Naive thymus-derived CD8-positive, alpha-beta T cell (primary cell): ENCODE measurements at regions not wholly inside any gene's neighbourhood (a gene's known extent, or its start where the extent isn't known, plus 50 kb on each side); places are given as distances from the start of the nearest gene placed in this dataset.
"Not testable (repeated sequence)": the region's sequence is repeated elsewhere in the genome, so short reads cannot be mapped to it uniquely, and the experiment has no call there.

Experiments used
- ATAC-seq, 2 donors: fragments of 150-1000 bp; cut with Tn5 transposase in 1 of 2; sonication (Bioruptor Pico), chemical (Tn5 transposase) in 1 of 2; 1 replicate in 1 of 2; 2 replicates in 1 of 2; pipeline ENCODE4 v1.10.0; 2021; ENCODE audit warnings: mild to moderate bottlenecking in 2 of 2, moderate library complexity in 2 of 2
- POLR2A ChIA-PET: fragments of 350-600 bp; sonication (Branson Sonifier 250); formaldehyde crosslinking; loops from one replicate; lab custom pipeline; 2021; ENCODE audit warnings: antibody characterized with exemption; lab: Charles Lee
- DNase-seq, 10 donors: peaks; one replicate each; pipeline versions ENCODE4 v3.0.0 to v3.0.0-alpha.2; 2020 to 2022
- H3K27ac Mint-ChIP-seq, 10 donors: one replicate each; pipeline ENCODE4 v1.8.0; 2020 to 2022; ENCODE audit warnings: mild to moderate bottlenecking in 10 of 10, mixed read lengths in 10 of 10, moderate library complexity in 4 of 10, inconsistent platforms in 1 of 10
- H3K27me3 Mint-ChIP-seq, 5 donors: one replicate each; pipeline ENCODE4 v1.8.0; 2021 to 2022; ENCODE audit warnings: mixed read lengths in 5 of 5
- H3K36me3 Mint-ChIP-seq, 3 donors: one replicate each; pipeline ENCODE4 v1.8.0; 2020 to 2022; ENCODE audit warnings: mixed read lengths in 3 of 3, mild to moderate bottlenecking in 2 of 3, inconsistent platforms in 1 of 3
- H3K4me1 Mint-ChIP-seq, 4 donors: one replicate each; pipeline ENCODE4 v1.8.0; 2021 to 2022; ENCODE audit warnings: mixed read lengths in 4 of 4
- H3K4me3 Mint-ChIP-seq, 10 donors: one replicate each; pipeline ENCODE4 v1.8.0; 2020 to 2022; ENCODE audit warnings: mild to moderate bottlenecking in 10 of 10, mixed read lengths in 10 of 10, moderate library complexity in 6 of 10, inconsistent platforms in 1 of 10
- H3K9me3 Mint-ChIP-seq, 9 donors: one replicate each; pipeline ENCODE4 v1.8.0; 2020 to 2022; ENCODE audit warnings: mixed read lengths in 9 of 9, mild to moderate bottlenecking in 3 of 9, inconsistent platforms in 1 of 9, moderate library complexity in 1 of 9

DNA sequence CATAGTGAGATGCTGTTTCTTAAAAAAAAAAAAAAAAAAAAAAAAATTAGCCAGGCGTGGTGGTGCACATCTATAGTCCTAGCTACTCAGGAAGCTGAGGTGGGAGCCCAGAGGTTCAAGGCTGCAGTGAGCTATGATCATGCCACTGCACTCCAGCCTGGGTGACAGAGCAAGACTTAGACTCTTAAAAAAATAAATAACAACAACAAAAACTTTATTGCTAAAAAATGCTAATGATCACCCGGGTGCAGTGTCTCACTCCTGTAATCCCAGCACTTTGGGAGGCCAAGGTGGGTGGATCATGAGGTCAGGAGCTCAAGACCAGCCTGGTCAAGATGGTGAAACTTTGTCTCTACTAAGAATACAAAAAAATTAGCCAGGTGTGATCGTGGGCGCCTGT lies 119.5 kb upstream of the RAB4A start:
- not testable (repeated sequence) for H3K27ac Mint-ChIP-seq, H3K4me3 Mint-ChIP-seq, H3K36me3 Mint-ChIP-seq, ATAC-seq, DNase-seq, H3K9me3 Mint-ChIP-seq
- Mint-ChIP-seq H3K27me3 (peaks cover 0 to 10% (median 7%) of the 10 kb centered on the region in 5 donors), H3K4me1 (peaks cover 12 to 31% (median 24%) of the 10 kb centered on the region in 4 donors)
- POLR2A ChIA-PET = interaction anchor here (0.7 kb wide), 2 partner anchors 89 to 117 kb away, joined by 3 to 5 read pairs; no protein-coding TSS in a partner anchor

DNA sequence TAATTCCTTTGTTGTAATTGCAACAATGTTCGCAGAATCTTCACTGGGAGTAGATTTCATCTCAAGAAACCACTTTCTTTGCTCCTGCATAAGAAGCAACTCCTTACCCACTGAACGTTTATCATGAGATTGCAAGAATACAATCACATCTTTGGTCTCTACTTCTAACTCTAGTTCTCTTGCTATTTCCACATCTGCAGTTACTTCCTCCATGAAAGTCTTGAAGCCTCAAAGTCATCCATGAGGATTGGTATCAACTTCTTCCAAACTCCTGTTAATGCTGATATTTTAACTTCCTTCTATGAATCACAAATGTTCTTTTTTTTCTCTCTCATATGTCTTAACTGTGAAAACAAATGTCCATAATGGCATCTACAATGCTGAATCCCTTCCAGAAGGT lies 118.6 kb upstream of the RAB4A start:
- POLR2A ChIA-PET = interaction anchor here (1.1 kb wide), 1 partner anchor 9 kb away, joined by 3 read pairs; no protein-coding TSS in a partner anchor

DNA sequence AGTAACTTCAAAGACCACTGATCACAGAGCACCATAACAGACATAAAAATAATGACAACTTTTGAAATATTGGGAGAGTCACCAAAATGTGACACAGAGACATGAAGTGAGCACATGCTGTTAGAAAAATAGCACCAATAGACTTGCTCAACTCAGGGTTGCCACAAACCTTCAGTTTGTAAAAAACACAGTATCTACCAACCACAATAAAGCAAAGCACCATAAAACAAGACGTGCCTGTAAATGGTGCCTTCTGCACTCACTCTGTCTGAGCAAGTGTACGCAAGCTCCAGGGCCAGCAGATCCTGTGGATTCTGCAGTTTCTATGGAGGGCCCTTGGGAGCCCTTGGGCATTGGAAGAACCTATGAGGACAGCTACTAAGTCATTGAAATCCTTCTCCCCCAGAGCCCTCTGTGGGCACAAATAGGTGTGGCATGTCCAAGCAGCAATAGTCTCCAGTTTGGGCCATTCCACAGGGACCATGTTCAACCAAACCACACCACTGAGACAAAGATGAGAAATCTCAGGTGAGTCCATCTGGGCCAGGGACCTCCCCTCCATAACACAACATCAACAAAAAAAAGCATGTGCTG lies 116.9 kb upstream of the RAB4A start:
- peak in 3 of 10 donors; percentile 17 to 48 (median 33) for DNase-seq
- H3K36me3 Mint-ChIP-seq = no peaks in the 10 kb centered on the region
- ATAC-seq = no peak

More for the DNA sequence above, 118.6 kb upstream of the RAB4A start:
- ATAC-seq = no peak
- Mint-ChIP-seq H3K4me3 (no peak overlapping the region), H3K9me3 (no peaks in the 10 kb centered on the region), H3K36me3 (no peaks in the 10 kb centered on the region), H3K27ac (no peak overlapping the region), H3K27me3 (peaks cover 0 to 1% (median under 1%) of the 10 kb centered on the region in 5 donors), H3K4me1 (peaks cover 10 to 31% (median 26%) of the 10 kb centered on the region in 4 donors)
- DNase-seq = no peak

DNA sequence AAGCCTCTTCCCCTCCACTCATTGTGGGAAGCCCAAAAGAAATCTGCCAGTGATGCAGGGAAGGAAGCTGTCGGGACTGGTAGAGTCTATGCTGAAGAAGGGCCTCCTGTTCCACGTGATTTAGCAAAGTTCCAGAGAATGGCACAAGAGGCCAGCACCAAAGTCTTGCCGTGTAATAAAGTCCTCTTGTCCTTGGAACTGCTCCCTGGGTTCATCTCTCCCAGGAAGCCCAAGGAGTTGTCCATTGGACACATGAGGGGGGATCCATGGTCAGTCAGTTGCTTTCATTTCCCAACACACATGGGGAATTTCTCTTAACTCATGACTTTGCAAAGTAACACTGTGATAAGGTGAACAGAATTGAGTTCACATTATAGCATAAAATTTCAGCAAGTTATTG lies 116.1 kb upstream of the RAB4A start:
- POLR2A ChIA-PET = no interaction called here
- peak overlapping the region in 4 of 10 donors; percentile 25 to 78 (median 52) for H3K4me3 Mint-ChIP-seq
- H3K36me3 Mint-ChIP-seq = no peaks in the 10 kb centered on the region

More for the DNA sequence above, 116.9 kb upstream of the RAB4A start:
- no peaks in the 10 kb centered on the region for H3K9me3 Mint-ChIP-seq
- H3K27ac Mint-ChIP-seq = peak overlapping the region in 3 of 10 donors; percentile 11 to 90 (median 57)
- H3K27me3 Mint-ChIP-seq = no peaks in the 10 kb centered on the region
- H3K4me3 Mint-ChIP-seq = peak overlapping the region in 2 of 10 donors; percentile 25 to 78
- POLR2A ChIA-PET = interaction anchor here (1.3 kb wide), 1 partner anchor 25 kb away, joined by 3 read pairs; no protein-coding TSS in a partner anchor
- H3K4me1 Mint-ChIP-seq = peaks cover 10 to 31% (median 28%) of the 10 kb centered on the region in 4 donors

DNA sequence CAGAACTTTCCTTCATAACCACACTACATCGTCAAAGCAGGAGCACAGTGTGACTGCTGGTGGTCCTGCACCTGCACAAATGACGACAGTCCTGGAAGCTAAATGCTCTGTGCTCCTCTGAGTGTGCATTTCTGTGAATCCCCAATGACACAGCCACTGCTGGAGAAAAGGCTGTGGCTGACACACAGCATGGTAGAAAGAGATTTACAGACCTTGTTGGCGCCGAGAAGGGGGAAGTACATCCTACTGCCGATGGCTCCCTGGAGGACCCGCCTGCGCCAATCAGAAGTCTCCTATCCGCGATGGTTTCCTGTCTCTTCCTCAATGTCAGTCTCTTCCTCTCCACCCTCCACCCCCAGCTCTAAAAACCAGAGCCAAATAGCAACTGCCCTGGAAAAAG lies 115.4 kb upstream of the RAB4A start:
- POLR2A ChIA-PET = no interaction called here
- Mint-ChIP-seq H3K4me1 (peaks cover 10 to 31% (median 29%) of the 10 kb centered on the region in 4 donors), H3K27me3 (no peaks in the 10 kb centered on the region), H3K27ac (peak overlapping the region in 8 of 10 donors; percentile 19 to 90 (median 58)), H3K9me3 (no peaks in the 10 kb centered on the region), H3K4me3 (peak overlapping the region; percentile 58 to 78 (median 70)), H3K36me3 (no peaks in the 10 kb centered on the region)
- DNase-seq (peak in 5 of 10 donors; percentile 4 to 32 (median 22)), ATAC-seq (peak; percentile 79 to 83)

More for the DNA sequence above, 116.1 kb upstream of the RAB4A start:
- Mint-ChIP-seq H3K9me3 (no peaks in the 10 kb centered on the region), H3K27me3 (no peaks in the 10 kb centered on the region), H3K4me1 (peaks cover 10 to 31% (median 28%) of the 10 kb centered on the region in 4 donors), H3K27ac (peak overlapping the region in 3 of 10 donors; percentile 11 to 90 (median 66))
- DNase-seq (no peak), ATAC-seq (no peak)

DNA sequence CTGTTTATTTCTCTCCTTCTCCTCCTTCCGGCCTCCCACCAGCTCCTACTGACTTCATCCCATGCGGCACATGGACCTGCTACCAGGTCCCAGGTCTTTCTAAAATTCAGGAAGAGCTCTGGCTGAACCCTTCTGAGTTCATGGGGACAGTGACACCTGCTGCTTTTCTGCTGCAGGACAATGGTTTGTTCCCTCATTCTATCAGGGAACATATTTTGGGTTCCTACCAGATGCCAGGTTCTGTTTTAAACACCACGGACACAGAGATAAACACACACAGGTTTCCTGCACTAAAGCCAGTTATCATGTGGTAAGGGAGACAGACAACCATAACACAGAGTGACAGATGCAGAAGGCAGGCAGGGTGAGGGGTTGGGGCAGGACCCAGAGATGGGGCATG lies 114.0 kb upstream of the RAB4A start:
- no peak for DNase-seq
- no peak for ATAC-seq
- Mint-ChIP-seq H3K36me3 (no peaks in the 10 kb centered on the region), H3K4me1 (peaks cover 10 to 30% (median 29%) of the 10 kb centered on the region in 4 donors), H3K27ac (peak overlapping the region in 2 of 10 donors; percentile 40 to 69), H3K9me3 (no peaks in the 10 kb centered on the region), H3K27me3 (no peaks in the 10 kb centered on the region), H3K4me3 (peak overlapping the region in 1 of 10 donors; percentile 24)
- POLR2A ChIA-PET = no interaction called here

DNA sequence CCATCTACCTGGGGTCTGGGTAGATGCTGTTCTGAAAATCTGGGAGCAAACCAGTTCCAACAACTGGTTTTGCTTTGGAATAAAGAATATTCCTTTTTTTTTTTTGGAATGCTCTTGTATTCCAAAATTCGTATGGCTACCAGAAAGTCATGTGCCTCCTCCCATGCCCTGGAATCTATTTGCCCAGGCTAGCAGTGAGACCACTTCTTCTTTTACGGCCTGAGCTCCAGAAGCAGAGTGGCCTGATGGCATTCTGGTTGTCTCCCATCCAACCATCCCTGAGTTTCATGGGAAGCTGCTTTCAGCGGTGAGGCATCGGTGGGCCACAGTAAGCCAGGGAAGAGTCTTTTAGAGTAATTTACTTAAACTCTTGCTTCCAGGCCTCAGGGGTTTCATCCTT lies 113.4 kb upstream of the RAB4A start:
- DNase-seq (no peak), ATAC-seq (no peak)
- Mint-ChIP-seq H3K9me3 (no peaks in the 10 kb centered on the region), H3K36me3 (no peaks in the 10 kb centered on the region), H3K4me3 (no peak overlapping the region), H3K27me3 (no peaks in the 10 kb centered on the region), H3K27ac (no peak overlapping the region), H3K4me1 (peaks cover 10 to 29% (median 29%) of the 10 kb centered on the region in 4 donors)
- POLR2A ChIA-PET = no interaction called here

DNA sequence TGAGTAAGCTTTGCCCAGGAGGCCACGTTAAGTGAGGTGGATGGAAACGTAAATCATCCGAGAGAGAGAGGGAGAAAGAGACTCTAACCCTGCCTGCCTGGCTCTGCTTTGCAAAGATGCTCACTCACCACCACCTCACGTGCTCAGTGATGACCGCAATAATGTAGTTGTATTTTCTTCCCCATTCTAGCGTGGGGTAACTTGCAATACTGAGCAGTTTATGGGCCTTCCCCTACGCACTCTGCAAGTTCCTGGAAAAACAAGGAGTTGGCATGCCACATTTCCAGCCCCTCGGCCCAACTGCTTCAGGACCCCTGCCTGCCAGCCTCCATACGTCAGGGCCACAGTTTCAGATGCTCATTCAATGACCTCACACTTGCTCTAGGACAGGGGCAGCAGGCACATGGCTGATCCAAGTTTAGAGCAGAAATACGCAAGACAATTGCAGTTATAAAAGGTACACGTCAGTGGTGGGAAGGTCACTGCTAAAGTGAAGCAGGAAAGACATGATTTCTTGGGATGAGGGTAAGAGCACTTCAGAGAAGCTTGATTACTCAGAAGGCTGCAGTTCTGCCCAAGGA lies 112.5 kb upstream of the RAB4A start:
- no peak overlapping the region for H3K4me3 Mint-ChIP-seq
- no peak for ATAC-seq
- POLR2A ChIA-PET = no interaction called here

DNA sequence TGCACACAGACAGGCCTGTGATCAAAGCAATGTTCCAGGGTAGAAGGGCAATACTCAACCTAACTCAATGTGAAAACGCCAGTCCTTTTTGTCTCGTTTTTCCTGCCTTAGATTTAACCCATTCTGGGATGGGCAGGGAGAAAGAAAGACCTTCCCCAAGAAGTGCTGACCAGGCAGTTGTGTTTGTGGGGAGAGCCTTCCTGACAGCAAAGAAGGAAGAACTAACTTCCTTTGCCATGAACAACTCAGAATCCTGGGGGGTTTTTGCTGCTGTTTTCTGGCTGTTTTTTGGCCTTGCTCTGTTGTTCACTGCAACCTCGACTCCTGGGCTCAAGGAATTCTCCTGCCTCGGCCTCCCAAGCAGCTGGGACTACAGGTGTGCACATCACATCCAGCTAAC lies 112.0 kb upstream of the RAB4A start:
- Mint-ChIP-seq H3K9me3 (no peaks in the 10 kb centered on the region), H3K36me3 (no peaks in the 10 kb centered on the region), H3K27ac (peak overlapping the region in 1 of 10 donors; percentile 34), H3K27me3 (no peaks in the 10 kb centered on the region), H3K4me1 (peaks cover 10 to 29% (median 22%) of the 10 kb centered on the region in 4 donors), H3K4me3 (no peak overlapping the region)
- DNase-seq = no peak
- POLR2A ChIA-PET = interaction anchor here (0.7 kb wide), 1 partner anchor 30 kb away, joined by 4 read pairs; no protein-coding TSS in a partner anchor
- ATAC-seq = no peak

More for the DNA sequence above, 112.5 kb upstream of the RAB4A start:
- no peaks in the 10 kb centered on the region for H3K9me3 Mint-ChIP-seq
- peak overlapping the region in 2 of 10 donors; percentile 19 to 35 for H3K27ac Mint-ChIP-seq
- H3K27me3 Mint-ChIP-seq = no peaks in the 10 kb centered on the region
- no peaks in the 10 kb centered on the region for H3K36me3 Mint-ChIP-seq
- no peak for DNase-seq
- H3K4me1 Mint-ChIP-seq = peaks cover 10 to 29% (median 27%) of the 10 kb centered on the region in 4 donors

DNA sequence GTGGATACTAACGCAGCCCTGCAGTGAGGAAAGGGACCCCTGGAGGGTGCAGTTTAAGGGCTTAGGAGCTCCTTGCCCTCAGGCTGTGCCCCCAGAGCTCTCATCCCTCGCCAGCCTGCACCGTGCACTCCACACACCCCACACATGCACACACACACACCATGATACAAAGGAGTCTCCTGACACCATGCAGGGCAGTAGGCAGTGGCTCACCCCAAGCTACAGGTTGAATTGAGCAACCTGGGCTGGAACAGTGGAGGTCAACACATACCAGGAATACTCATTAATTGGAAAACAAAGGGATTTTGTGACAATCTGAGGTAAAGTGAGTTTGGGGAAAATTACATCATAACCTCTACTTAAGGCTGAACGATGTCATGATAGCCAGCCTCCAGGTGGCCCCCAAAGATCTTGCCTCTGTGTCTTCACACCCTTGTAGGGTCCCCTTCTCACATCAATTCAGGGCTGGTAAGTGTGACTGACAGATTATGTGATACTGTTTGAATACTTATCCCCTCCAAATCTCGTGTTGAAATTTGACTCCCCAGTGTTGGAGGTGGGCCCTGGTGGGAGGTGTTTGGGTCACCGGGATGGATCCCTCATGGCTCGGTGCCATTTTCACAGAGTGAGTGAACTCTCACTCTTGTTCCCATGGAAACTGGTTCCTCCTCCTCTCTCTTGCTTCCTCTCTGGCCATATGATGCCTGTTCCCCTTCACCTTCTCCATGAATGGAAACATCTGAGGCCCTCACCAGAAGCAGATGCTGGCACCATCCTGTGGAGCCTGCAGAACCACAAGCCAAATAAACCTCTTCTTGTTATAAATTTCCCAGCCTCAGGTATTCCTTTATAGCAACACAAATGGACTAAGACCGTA lies 111.0 kb upstream of the RAB4A start:
- no peak for ATAC-seq
- DNase-seq = no peak
- no peak overlapping the region for H3K27ac Mint-ChIP-seq

DNA sequence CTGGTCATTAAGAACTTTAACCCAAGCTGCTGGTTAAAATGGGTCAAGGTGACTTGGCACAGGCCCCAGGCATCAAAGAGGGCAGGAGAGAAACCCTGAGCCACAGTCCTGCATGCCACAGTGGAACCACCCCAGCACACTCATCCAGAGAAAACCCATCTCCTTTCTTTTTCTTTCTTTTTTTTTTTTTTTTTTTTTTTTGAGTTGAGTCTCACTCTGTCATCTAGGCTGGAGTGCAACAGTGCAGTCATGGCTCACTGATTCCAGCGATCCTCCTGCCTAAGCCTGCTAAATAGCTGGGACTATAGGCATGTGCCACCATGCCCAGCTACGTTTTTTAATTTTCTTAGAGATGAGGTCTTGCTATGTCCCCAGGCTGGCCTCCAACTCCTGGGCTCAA lies 109.2 kb upstream of the RAB4A start:
- Mint-ChIP-seq H3K4me1 (peaks cover 0 to 8% (median 0%) of the 10 kb centered on the region in 4 donors), H3K4me3 (no peak overlapping the region), H3K27ac (no peak overlapping the region), H3K27me3 (peaks cover 0 to 2% (median 0%) of the 10 kb centered on the region in 5 donors), H3K9me3 (no peaks in the 10 kb centered on the region), H3K36me3 (no peaks in the 10 kb centered on the region)
- POLR2A ChIA-PET = interaction anchor here (1.2 to 1.4 kb wide), 2 partner anchors 9 to 32 kb away, joined by 3 read pairs; no protein-coding TSS in a partner anchor
- DNase-seq = no peak
- ATAC-seq = no peak

More for the DNA sequence above, 111.0 kb upstream of the RAB4A start:
- POLR2A ChIA-PET = no interaction called here
- Mint-ChIP-seq H3K4me3 (no peak overlapping the region), H3K9me3 (no peaks in the 10 kb centered on the region), H3K36me3 (no peaks in the 10 kb centered on the region), H3K4me1 (peaks cover 8 to 23% (median 12%) of the 10 kb centered on the region in 4 donors), H3K27me3 (no peaks in the 10 kb centered on the region)

DNA sequence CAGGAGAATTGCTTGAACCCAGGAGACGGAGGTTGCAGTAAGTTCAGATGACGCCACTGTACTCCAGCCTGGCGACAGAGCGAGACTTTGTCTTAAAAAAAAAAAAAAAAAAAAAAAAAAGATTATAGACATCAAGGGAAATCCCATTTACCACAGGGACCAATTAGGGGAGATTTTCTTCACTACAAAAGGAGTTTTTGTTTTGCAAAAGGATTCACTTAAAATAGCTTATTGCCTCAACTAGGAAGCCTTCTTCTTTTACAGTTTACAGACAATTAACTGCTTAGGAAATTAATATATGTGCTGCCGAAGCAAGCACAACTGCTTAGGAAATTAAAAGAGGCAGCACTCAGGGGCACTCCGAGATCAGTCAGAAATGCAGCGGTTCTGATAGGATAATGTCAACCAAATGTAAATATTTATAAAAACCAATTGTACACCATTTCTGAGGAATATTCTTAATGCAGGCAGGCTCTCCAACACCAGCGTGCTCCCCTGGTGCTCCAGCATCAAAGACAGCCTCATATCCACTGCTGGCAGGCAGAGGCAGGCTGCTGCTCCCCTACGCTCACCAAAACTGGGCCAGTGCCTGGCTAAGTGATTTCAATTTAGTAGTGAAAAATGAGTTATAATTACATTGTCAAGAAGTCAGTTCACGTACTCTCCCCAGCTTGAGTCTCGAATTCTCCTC lies 107.9 kb upstream of the RAB4A start:
- DNase-seq = no peak
- H3K27ac Mint-ChIP-seq = no peak overlapping the region
- peaks cover 0 to 5% (median 0%) of the 10 kb centered on the region in 4 donors for H3K4me1 Mint-ChIP-seq
- no peaks in the 10 kb centered on the region for H3K9me3 Mint-ChIP-seq
- H3K36me3 Mint-ChIP-seq = no peaks in the 10 kb centered on the region
- peaks cover 0 to 2% (median 0%) of the 10 kb centered on the region in 5 donors for H3K27me3 Mint-ChIP-seq
- H3K4me3 Mint-ChIP-seq = no peak overlapping the region
- POLR2A ChIA-PET = no interaction called here
- ATAC-seq = no peak
